Fibroblast of skin of right quadriceps (primary cell): ENCODE measurements at regions not wholly inside any gene's neighbourhood (a gene's known extent, or its start where the extent isn't known, plus 50 kb on each side); places are given as distances from the start of the nearest gene placed in this dataset.
"Not testable (repeated sequence)": the region's sequence is repeated elsewhere in the genome, so short reads cannot be mapped to it uniquely, and the experiment has no call there.

Source experiments
- DNase-seq: peaks from one replicate; pipeline ENCODE4 v3.0.0-alpha.2; 2013

- DNase-seq: no peak
These were observed 730.3 kb downstream of the DNAH5 start for GRCh38 chr5:13214182-13214581.

- DNase-seq: no peak
These were observed 731.6 kb downstream of the DNAH5 start for GRCh38 chr5:13212886-13213285.

- DNase-seq: no peak
These were observed 733.4 kb downstream of the DNAH5 start for GRCh38 chr5:13211064-13211463.

- DNase-seq: no peak
These were observed 737.4 kb downstream of the DNAH5 start for GRCh38 chr5:13207112-13207511.

- DNase-seq: no peak
These were observed 743.5 kb downstream of the DNAH5 start for GRCh38 chr5:13201022-13201421.

GRCh38 chr5:13198226-13198625 is 746.3 kb downstream of the DNAH5 start:
- not testable (repeated sequence) for DNase-seq

- DNase-seq: no peak
These were observed 755.0 kb downstream of the DNAH5 start for GRCh38 chr5:13189532-13189931.

GRCh38 chr5:13188371-13188770 is 756.1 kb downstream of the DNAH5 start:
- DNase-seq: peak; percentile 4

- DNase-seq: no peak
These were observed 757.3 kb downstream of the DNAH5 start for GRCh38 chr5:13187186-13187585.

- no peak for DNase-seq
These were observed 758.3 kb downstream of the DNAH5 start for GRCh38 chr5:13186177-13186576.

- no peak for DNase-seq
These were observed 764.9 kb downstream of the DNAH5 start for GRCh38 chr5:13179407-13180087.

GRCh38 chr5:13143630-13144029 is 800.9 kb downstream of the DNAH5 start:
- DNase-seq: no peak

- DNase-seq: no peak
These were observed 801.3 kb downstream of the DNAH5 start for GRCh38 chr5:13143214-13143613.

GRCh38 chr5:13133951-13134350 is 810.5 kb downstream of the DNAH5 start:
- no peak for DNase-seq

GRCh38 chr5:13115476-13115875 is 829.0 kb downstream of the DNAH5 start:
- DNase-seq: no peak

GRCh38 chr5:13108265-13108664 is 836.2 kb downstream of the DNAH5 start:
- DNase-seq: peak; percentile 0

- no peak for DNase-seq
These were observed 837.0 kb downstream of the DNAH5 start for GRCh38 chr5:13107537-13107936.

- no peak for DNase-seq
These were observed 863.4 kb downstream of the DNAH5 start for GRCh38 chr5:13081116-13081515.

GRCh38 chr5:13072936-13073335 is 871.6 kb downstream of the DNAH5 start:
- DNase-seq: not testable (repeated sequence)

- DNase-seq: no peak
These were observed 881.4 kb downstream of the DNAH5 start for GRCh38 chr5:13063088-13063487.

GRCh38 chr5:13045897-13046551 is 898.5 kb downstream of the DNAH5 start:
- DNase-seq: no peak

GRCh38 chr5:13034061-13034460 is 910.4 kb downstream of the DNAH5 start:
- DNase-seq: no peak

- DNase-seq: no peak
These were observed 915.3 kb downstream of the DNAH5 start for GRCh38 chr5:13029211-13029610.

- DNase-seq: no peak
These were observed 916.6 kb downstream of the DNAH5 start for GRCh38 chr5:13027874-13028273.

- no peak for DNase-seq
These were observed 924.8 kb downstream of the DNAH5 start for GRCh38 chr5:13019729-13020128.
